ENCODE measurements at regions not wholly inside any gene's neighbourhood (a gene's known extent, or its start where the extent isn't known, plus 50 kb on each side); places are given as distances from the start of the nearest gene placed in this dataset.

GRCh38 chr3:116841003-116841735 is 131.6 kb downstream of the TUSC7 start:
- no peak for DNase-seq (ENCODE audit: low read depth)
- no peak for TF ChIP-seq CTCF (IDR thresholded peaks at IDR 0.05; ENCODE audit: control insufficient read depth, insufficient read depth, low read depth, low read length, missing control alignments)

GRCh38 chr3:116842254-116842957 is 132.8 kb downstream of the TUSC7 start:
- no peak for TF ChIP-seq CTCF (IDR thresholded peaks at IDR 0.05; ENCODE audit: control insufficient read depth, insufficient read depth, low read depth, low read length, missing control alignments)
- no peak overlapping the region for H3K4me3 ChIP-seq (ENCODE audit: control insufficient read depth, low read depth, low read length)
- no peak for DNase-seq (ENCODE audit: low read depth)

More at GRCh38 chr3:116841003-116841735, 131.6 kb downstream of the TUSC7 start:
- H3K4me3 ChIP-seq (ENCODE audit: control insufficient read depth, low read depth, low read length) = no peak overlapping the region

GRCh38 chr3:116848248-116848829 is 138.8 kb downstream of the TUSC7 start:
- no peak for DNase-seq (ENCODE audit: low read depth)
- no peak for TF ChIP-seq CTCF (IDR thresholded peaks at IDR 0.05; ENCODE audit: control insufficient read depth, insufficient read depth, low read depth, low read length, missing control alignments)
- H3K4me3 ChIP-seq (ENCODE audit: control insufficient read depth, low read depth, low read length) = no peak overlapping the region

- H3K4me3 ChIP-seq (ENCODE audit: control insufficient read depth, low read depth, low read length) = no peak overlapping the region
- TF ChIP-seq CTCF (IDR thresholded peaks at IDR 0.05; ENCODE audit: control insufficient read depth, insufficient read depth, low read depth, low read length, missing control alignments) = no peak
- DNase-seq (ENCODE audit: low read depth) = no peak
Measured at GRCh38 chr3:116849261-116849688, 139.7 kb downstream of the TUSC7 start.

- no peak for DNase-seq (ENCODE audit: low read depth)
- TF ChIP-seq CTCF (IDR thresholded peaks at IDR 0.05; ENCODE audit: control insufficient read depth, insufficient read depth, low read depth, low read length, missing control alignments) = no peak
Measured at GRCh38 chr3:116852803-116853202, 143.2 kb downstream of the TUSC7 start.

GRCh38 chr3:116863270-116863770 is 153.7 kb downstream of the TUSC7 start:
- no peak for DNase-seq (ENCODE audit: low read depth)
- no peak overlapping the region for H3K4me3 ChIP-seq (ENCODE audit: control insufficient read depth, low read depth, low read length)
- TF ChIP-seq CTCF (IDR thresholded peaks at IDR 0.05; ENCODE audit: control insufficient read depth, insufficient read depth, low read depth, low read length, missing control alignments) = no peak

More at GRCh38 chr3:116852803-116853202, 143.2 kb downstream of the TUSC7 start:
- no peak overlapping the region for H3K4me3 ChIP-seq (ENCODE audit: control insufficient read depth, low read depth, low read length)
